H9 (cell line): ENCODE measurements at regions not wholly inside any gene's neighbourhood (a gene's known extent, or its start where the extent isn't known, plus 50 kb on each side); places are given as distances from the start of the nearest gene placed in this dataset.

ENCODE experiments used
- DNase-seq: peaks from one replicate; pipeline ENCODE4 v3.0.0-alpha.2; 2017
- H2AFZ ChIP-seq: one replicate; pipeline ENCODE4 v1.6.1; 2013; ENCODE audit warnings: mild to moderate bottlenecking, low read length, control low read depth, moderate library complexity
- H2AK5ac ChIP-seq: 2 replicates; pipeline ENCODE4 v1.6.1; 2013; ENCODE audit warnings: low read length, control low read depth, mixed read lengths; ENCODE audit not compliant: insufficient read length
- H2BK120ac ChIP-seq: one replicate; pipeline ENCODE4 v1.6.1; 2013; ENCODE audit warnings: low read depth, mild to moderate bottlenecking, low read length, control low read depth, inconsistent platforms; ENCODE audit not compliant: poor library complexity, severe bottlenecking
- H2BK12ac ChIP-seq: 2 replicates; pipeline ENCODE4 v1.6.1; 2013; ENCODE audit warnings: low read length, control low read depth, mixed read lengths, low read depth; ENCODE audit not compliant: insufficient read length
- H2BK15ac ChIP-seq: 2 replicates; pipeline ENCODE4 v1.6.1; 2013; ENCODE audit warnings: low read depth, low read length, control low read depth
- H2BK20ac ChIP-seq: one replicate; pipeline ENCODE4 v1.6.1; 2013; ENCODE audit warnings: low read depth, mild to moderate bottlenecking, low read length, control low read depth, inconsistent platforms; ENCODE audit not compliant: poor library complexity, severe bottlenecking
- H2BK5ac ChIP-seq: 2 replicates; pipeline ENCODE4 v1.6.1; 2013; ENCODE audit warnings: low read length, control low read depth, mixed read lengths; ENCODE audit not compliant: insufficient read length
- H3K14ac ChIP-seq: 2 replicates; pipeline ENCODE4 v1.6.1; 2013; ENCODE audit warnings: low read length, control low read depth; ENCODE audit not compliant: insufficient read depth
- H3K18ac ChIP-seq: 2 replicates; pipeline ENCODE4 v1.6.1; 2013; ENCODE audit warnings: low read depth, mild to moderate bottlenecking, mixed read lengths, low read length, control low read depth; ENCODE audit not compliant: insufficient read length
- H3K23ac ChIP-seq: 2 replicates; pipeline ENCODE4 v1.6.1; 2013; ENCODE audit warnings: low read length, control low read depth, mixed read lengths, low read depth; ENCODE audit not compliant: insufficient read length
- H3K23me2 ChIP-seq: 2 replicates; pipeline ENCODE4 v1.6.1; 2013; ENCODE audit warnings: low read depth, mild to moderate bottlenecking, mixed read lengths, low read length, control low read depth; ENCODE audit not compliant: insufficient read length, poor library complexity, severe bottlenecking
- H3K27ac ChIP-seq: 2 replicates; pipeline ENCODE4 v1.5.1; 2013; ENCODE audit warnings: low read length, control low read depth, mixed read lengths, low read depth; ENCODE audit not compliant: insufficient read length
- H3K27me3 ChIP-seq: 2 replicates; pipeline ENCODE4 v1.6.1; 2013; ENCODE audit warnings: low read length, control low read depth, inconsistent platforms; ENCODE audit not compliant: insufficient read depth
- H3K4ac ChIP-seq: 2 replicates; pipeline ENCODE4 v1.6.1; 2013; ENCODE audit warnings: low read depth, mild to moderate bottlenecking, control low read depth, inconsistent platforms, low read length, moderate library complexity
- H3K4me1 ChIP-seq: 2 replicates; pipeline ENCODE4 v1.6.1; 2013; ENCODE audit warnings: low read length, control low read depth, inconsistent platforms; ENCODE audit not compliant: insufficient read depth
- H3K4me2 ChIP-seq: 2 replicates; pipeline ENCODE4 v1.6.1; 2013; ENCODE audit warnings: low read length, control low read depth, mixed read lengths; ENCODE audit not compliant: insufficient read length, insufficient read depth
- H3K56ac ChIP-seq: 2 replicates; pipeline ENCODE4 v1.6.1; 2013; ENCODE audit warnings: low read depth, mild to moderate bottlenecking, mixed read lengths, low read length, control low read depth; ENCODE audit not compliant: insufficient read length
- H3K79me1 ChIP-seq: 2 replicates; pipeline ENCODE4 v1.6.1; 2013; ENCODE audit warnings: low read depth, mild to moderate bottlenecking, moderate library complexity, low read length, control low read depth, inconsistent platforms; ENCODE audit not compliant: insufficient read depth, poor library complexity, severe bottlenecking
- H3K79me2 ChIP-seq: 2 replicates; pipeline ENCODE4 v1.6.1; 2013; ENCODE audit warnings: low read length, control low read depth, inconsistent platforms; ENCODE audit not compliant: insufficient read depth
- H3K9ac ChIP-seq: 2 replicates; pipeline ENCODE4 v1.6.1; 2013; ENCODE audit warnings: low read length, control low read depth, mixed read lengths; ENCODE audit not compliant: insufficient read length; ENCODE audit errors: extremely low read depth
- H3K9me3 ChIP-seq: one replicate; pipeline ENCODE4 v1.6.1; 2013; ENCODE audit warnings: low read depth, low read length, inconsistent platforms; ENCODE audit not compliant: control insufficient read depth
- H3T11ph ChIP-seq: one replicate; pipeline ENCODE4 v1.6.1; 2013; ENCODE audit warnings: mild to moderate bottlenecking, low read length, control low read depth, inconsistent platforms
- H4K20me1 ChIP-seq: one replicate; pipeline ENCODE4 v1.6.1; 2013; ENCODE audit not compliant: control insufficient read depth, insufficient read length, insufficient read depth
- H4K5ac ChIP-seq: 2 replicates; pipeline ENCODE4 v1.6.1; 2013; ENCODE audit warnings: low read depth, mild to moderate bottlenecking, mixed read lengths, low read length, control low read depth; ENCODE audit not compliant: insufficient read length
- H4K8ac ChIP-seq: replicated peaks from 2 replicates; pipeline ENCODE4 v1.6.1; 2013; ENCODE audit warnings: low read length, control low read depth, mixed read lengths, low read depth; ENCODE audit not compliant: insufficient read length
- H4K91ac ChIP-seq: 2 replicates; pipeline ENCODE4 v1.6.1; 2013; ENCODE audit warnings: low read depth, mild to moderate bottlenecking, moderate library complexity, mixed read lengths, low read length, control low read depth; ENCODE audit not compliant: insufficient read length
- H3K27ac Mint-ChIP-seq, 3 experiments: 2 replicates in 2 of 3; 3 replicates in 1 of 3; pipeline ENCODE4 v1.8.0; 2020 to 2021; ENCODE audit warnings: mixed read lengths in 3 of 3, mild to moderate bottlenecking in 1 of 3, moderate library complexity in 1 of 3
- H3K27me3 Mint-ChIP-seq: 2 replicates; pipeline ENCODE4 v1.8.0; 2021; ENCODE audit warnings: low read depth, mild to moderate bottlenecking, moderate library complexity, mixed read lengths
- H3K36me3 Mint-ChIP-seq, 3 experiments: 2 replicates in 2 of 3; 3 replicates in 1 of 3; pipeline ENCODE4 v1.8.0; 2020 to 2021; ENCODE audit warnings: low read depth in 3 of 3, mixed read lengths in 3 of 3; ENCODE audit not compliant: insufficient read depth in 1 of 3
- H3K4me1 Mint-ChIP-seq, 2 experiments: 2 replicates each; pipeline ENCODE4 v1.8.0; 2020; ENCODE audit warnings: mixed read lengths in 2 of 2
- H3K4me3 Mint-ChIP-seq, 2 experiments: 2 replicates in 1 of 2; 3 replicates in 1 of 2; pipeline ENCODE4 v1.8.0; 2020 to 2021; ENCODE audit warnings: mild to moderate bottlenecking in 2 of 2, mixed read lengths in 2 of 2, moderate library complexity in 1 of 2
- H3K9me3 Mint-ChIP-seq, 2 experiments: 2 replicates in 1 of 2; 3 replicates in 1 of 2; pipeline ENCODE4 v1.8.0; 2020; ENCODE audit warnings: mild to moderate bottlenecking in 2 of 2, mixed read lengths in 2 of 2, moderate library complexity in 1 of 2
- CTCF ChIP-seq: fragments of 200-600 bp; sonication (generic); conservative IDR thresholded peaks from 3 replicates; pipeline ENCODE4 v1.8.0; 2021; ENCODE audit warnings: antibody characterized with exemption, mild to moderate bottlenecking
- WGBS: extraction: QIAGEN DNeasy Blood & Tissue Kit; methylation state at CpG from one replicate; pipeline ENCODE4 v1.1.7; 2013; ENCODE audit warnings: missing lambda C conversion rate, low lambda C conversion rate, mixed read lengths; ENCODE audit not compliant: insufficient read length; ENCODE audit errors: extremely low coverage; 5-methylcytosine and 5-hydroxymethylcytosine counted together

GRCh38 chr11:27208846-27209245 lies 154.2 kb downstream of the CCDC34 start:
- H3K27ac ChIP-seq = no peak overlapping the region
- WGBS = no CpG with 5 or more reads among the region's 3 CpGs

More at GRCh38 chr11:27208846-27209245, 154.2 kb downstream of the CCDC34 start:
- Histone ChIP-seq H2BK20ac (no peak overlapping the region), H3K79me2 (no peaks in the 10 kb centered on the region), H3K23me2 (no peaks in the 10 kb centered on the region), H3K9ac (no peak overlapping the region), H4K8ac (no peak overlapping the region), H3K4me1 (no peaks in the 10 kb centered on the region), H2BK15ac (no peak overlapping the region), H2AFZ (no peak overlapping the region), H3K4me2 (no peak overlapping the region), H3K4ac (no peak overlapping the region), H2BK120ac (no peak overlapping the region), H3K18ac (no peak overlapping the region), H4K5ac (no peak overlapping the region), H2BK12ac (no peak overlapping the region), H3K27me3 (no peaks in the 10 kb centered on the region), H4K20me1 (no peaks in the 10 kb centered on the region), H3K23ac (no peak overlapping the region), H3K56ac (no peak overlapping the region), H4K91ac (no peak overlapping the region), H3T11ph (no peak overlapping the region), H2AK5ac (no peak overlapping the region), H3K9me3 (no peaks in the 10 kb centered on the region), H2BK5ac (no peak overlapping the region), H3K14ac (no peak overlapping the region), H3K79me1 (no peaks in the 10 kb centered on the region)
- Mint-ChIP-seq H3K27me3 (no peaks in the 10 kb centered on the region), H3K36me3 (peaks cover 2 to 19% (median 16%) of the 10 kb centered on the region in 3 experiments; a peak in 4 of 7 replicates), H3K9me3 (no peaks in the 10 kb centered on the region), H3K4me3 (no peak overlapping the region), H3K4me1 (peaks cover 20 to 25% of the 10 kb centered on the region in 2 experiments), H3K27ac (no peak overlapping the region)
- no peak for DNase-seq
- no peak for TF ChIP-seq CTCF
